Adrenal gland (tissue), 5 donors: ENCODE measurements at regions not wholly inside any gene's neighbourhood (a gene's known extent, or its start where the extent isn't known, plus 50 kb on each side); places are given as distances from the start of the nearest gene placed in this dataset.

Experiments used
- CTCF ChIP-seq, 6 experiments: fragments of 450-650 bp in 4 of 6; fragments of 200-600 bp in 2 of 6; sonication (generic) in 1 of 6; IDR thresholded peaks; 1 replicate in 5 of 6; 2 replicates in 1 of 6; pipeline versions ENCODE4 v1.5.1 to v1.8.0; 2016 to 2021; ENCODE audit warnings: antibody characterized with exemption in 6 of 6, mild to moderate bottlenecking in 2 of 6, moderate library complexity in 1 of 6
- POLR2A ChIP-seq, 2 donors: fragments of 450-650 bp; IDR thresholded peaks; one replicate each; pipeline ENCODE4 v1.6.1; 2017; ENCODE audit warnings: antibody characterized with exemption in 2 of 2, mild to moderate bottlenecking in 2 of 2, moderate library complexity in 1 of 2
- donor health status: DM: no; HTN: no; CAD: no.

- no peak for TF ChIP-seq CTCF (IDR thresholded peaks at IDR 0.05)
- TF ChIP-seq POLR2A (IDR thresholded peaks at IDR 0.05), result no peak
Measured at GRCh38 chr13:49859560-49859959, 67.1 kb upstream of the KPNA3 start.
